Fibroblast of skin of scalp (primary cell): ENCODE measurements at regions not wholly inside any gene's neighbourhood (a gene's known extent, or its start where the extent isn't known, plus 50 kb on each side); places are given as distances from the start of the nearest gene placed in this dataset.

Experiments used
- DNase-seq: peaks from one replicate; pipeline ENCODE4 v3.0.0-alpha.2; 2013

DNA sequence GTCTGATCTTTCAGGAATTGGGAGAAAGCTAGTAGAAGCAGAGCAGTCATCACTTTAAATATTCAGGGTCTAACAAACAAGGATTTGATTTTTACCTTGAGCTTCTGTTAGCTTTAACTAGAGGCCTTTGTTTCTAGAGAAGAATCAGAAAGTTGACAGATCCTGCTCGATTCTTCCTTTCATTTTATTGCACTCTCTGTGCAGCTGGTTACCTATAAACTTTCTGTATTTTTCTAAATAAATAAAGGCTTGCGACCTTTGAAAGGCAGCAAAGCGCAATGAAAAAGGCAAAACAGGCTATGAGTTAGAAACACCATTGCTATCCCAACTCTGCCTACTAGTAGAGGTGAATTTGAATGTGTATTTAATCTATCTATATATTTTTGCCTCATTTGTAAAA, 101.4 kb upstream of the NPY2R start:
- no peak for DNase-seq

DNA sequence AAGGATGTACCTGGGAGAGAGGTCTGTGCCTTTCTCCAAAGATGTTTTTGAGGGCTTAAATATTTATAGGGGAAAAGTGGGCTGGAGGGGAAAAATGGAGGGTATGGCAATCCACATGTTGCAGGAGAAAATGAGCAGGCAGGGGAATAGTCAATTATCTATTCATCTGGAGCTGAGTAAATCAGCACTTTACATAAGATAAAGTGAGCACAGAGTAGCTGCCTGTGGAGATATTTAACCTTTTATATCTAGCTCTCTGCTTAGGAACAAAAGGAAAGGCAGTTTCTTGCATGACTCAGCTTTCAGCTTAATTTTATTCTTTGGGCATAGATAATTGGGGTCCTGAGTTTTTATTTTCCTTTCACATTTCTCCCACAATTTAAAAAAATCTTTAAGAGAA, 93.6 kb upstream of the NPY2R start:
- DNase-seq = no peak

DNA sequence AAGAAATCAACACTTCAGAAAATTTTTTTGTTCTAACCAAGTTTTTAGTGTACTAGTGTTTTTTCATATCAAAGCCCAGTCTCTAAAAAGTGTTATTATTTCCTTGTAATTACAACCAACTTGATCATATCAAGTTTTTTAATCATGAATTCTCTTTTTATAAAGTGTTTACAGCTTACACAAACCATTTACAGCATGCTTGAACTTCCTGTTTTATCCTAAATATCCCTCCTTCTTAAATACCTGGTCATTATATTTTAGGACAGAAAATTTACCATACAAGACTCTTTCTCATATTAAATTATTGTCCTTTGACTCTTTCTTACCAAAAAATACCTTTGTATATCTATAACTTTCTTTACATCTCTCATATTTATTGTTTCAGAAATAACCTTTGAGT, 89.4 kb upstream of the NPY2R start:
- DNase-seq = no peak

DNA sequence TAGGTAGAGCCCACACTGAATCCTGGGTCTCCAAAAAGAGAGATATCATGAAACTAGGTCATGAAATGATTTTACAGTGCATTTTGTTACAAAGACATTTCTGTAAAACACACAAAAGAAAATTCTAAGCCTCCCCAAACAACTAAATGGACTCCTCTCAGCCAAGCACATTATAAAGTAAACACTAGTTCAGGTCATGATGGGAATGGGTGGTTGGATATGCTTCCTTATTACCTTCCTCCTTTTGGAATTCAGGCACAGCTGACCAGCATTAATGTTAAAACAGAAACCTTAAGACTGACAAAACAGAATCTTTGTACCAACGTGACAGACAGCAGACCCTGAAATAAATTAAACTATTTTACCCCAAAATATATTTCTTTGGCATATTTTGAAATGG, 87.9 kb upstream of the NPY2R start:
- DNase-seq = no peak

DNA sequence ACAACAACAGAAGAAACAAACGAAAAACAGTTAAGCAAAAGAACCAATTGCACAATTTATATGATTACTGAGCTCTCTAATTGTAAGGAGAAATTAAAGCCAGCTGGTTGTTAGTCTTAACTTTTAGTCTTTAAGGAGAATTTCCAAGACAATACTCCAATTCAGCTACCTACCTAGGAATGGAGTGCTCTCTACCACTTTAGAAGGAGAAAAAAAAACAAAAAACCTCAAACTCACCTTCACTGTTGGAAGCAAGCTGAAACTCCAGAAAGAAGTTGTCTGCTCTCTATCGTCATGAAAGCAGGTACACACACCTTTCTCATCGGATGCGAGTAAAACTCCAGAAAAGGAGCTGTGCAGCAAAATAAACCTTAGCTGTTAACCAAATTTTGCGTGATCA, 86.1 kb upstream of the NPY2R start:
- DNase-seq = no peak

DNA sequence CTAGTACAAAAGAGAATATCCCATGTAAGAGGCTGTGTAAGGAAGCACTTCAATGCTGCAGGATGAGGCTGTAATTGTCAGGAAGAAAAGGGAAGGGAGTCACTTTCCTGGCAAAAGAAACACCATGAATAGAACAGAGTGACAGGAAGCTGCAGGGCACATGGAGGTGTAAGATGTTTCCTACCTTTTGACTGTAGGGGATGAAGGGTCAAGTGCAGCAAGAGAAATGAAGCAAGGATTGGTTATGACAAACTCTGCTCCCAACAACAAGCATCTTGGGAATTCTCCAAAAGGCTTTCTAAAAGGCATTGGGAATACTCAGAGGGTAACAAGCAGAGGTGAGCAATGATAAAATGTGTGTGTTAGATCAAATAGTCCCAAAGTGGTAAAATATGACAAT, 74.3 kb upstream of the NPY2R start:
- DNase-seq = no peak

DNA sequence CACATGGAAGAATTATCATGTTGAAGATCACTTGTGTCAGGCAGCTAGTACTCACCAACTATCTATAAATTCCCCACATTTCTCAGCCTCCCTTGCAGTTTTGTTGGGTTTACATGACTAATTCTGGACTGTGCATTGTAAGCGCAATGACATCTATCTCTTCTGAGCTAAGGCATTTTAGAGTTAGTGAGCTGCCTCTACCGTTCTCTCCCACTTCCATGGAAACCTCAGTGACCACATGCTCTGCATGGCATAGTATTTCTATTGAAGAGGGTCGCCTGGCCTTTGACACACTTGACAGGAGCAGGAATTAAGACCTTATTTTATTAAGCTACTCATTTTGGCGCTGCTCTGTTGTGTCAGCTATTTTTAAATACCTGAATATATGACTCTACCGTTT, 67.5 kb upstream of the NPY2R start:
- DNase-seq = no peak

DNA sequence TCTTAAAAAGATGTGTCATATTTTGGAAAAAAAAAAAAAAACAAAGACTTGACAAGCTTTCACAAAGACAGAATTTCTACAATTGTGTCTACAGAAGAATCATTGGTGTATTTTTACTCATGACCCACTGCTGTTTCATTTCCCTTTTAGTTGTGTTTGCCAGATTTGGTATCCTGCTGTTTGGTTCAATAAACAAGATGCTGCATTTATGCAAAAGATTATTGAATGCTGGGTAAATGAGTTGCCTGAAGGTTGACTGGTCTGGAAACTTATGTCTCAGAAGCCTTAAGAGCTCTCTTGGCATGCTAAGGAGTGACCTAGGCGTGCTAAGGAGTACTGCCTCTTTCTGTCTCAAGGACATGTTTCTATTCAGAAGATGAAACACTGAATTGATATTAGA, 64.9 kb upstream of the NPY2R start:
- no peak for DNase-seq
